ENCODE measurements at regions not wholly inside any gene's neighbourhood (a gene's known extent, or its start where the extent isn't known, plus 50 kb on each side); places are given as distances from the start of the nearest gene placed in this dataset.

GRCh38 chr18:57974585-57975265 lies 69.3 kb upstream of the NEDD4L start:
- Mint-ChIP-seq H3K36me3 (ENCODE audit: low read depth) (no peaks in the 10 kb centered on the region), H3K4me3 (no peak overlapping the region), H3K4me1 (no peaks in the 10 kb centered on the region), H3K27me3 (ENCODE audit: low read depth) (no peaks in the 10 kb centered on the region), H3K9me3 (no peaks in the 10 kb centered on the region), H3K27ac (ENCODE audit: unreplicated experiment) (no peak overlapping the region)
- DNase-seq (ENCODE audit: low read depth, low spot score), result no peak
- no peak for TF ChIP-seq CTCF (conservative IDR thresholded peaks at IDR 0.05)

- no peak for TF ChIP-seq CTCF (conservative IDR thresholded peaks at IDR 0.05)
- H3K9me3 Mint-ChIP-seq, result peaks cover 2% of the 10 kb centered on the region
These were observed 70.1 kb upstream of the NEDD4L start for GRCh38 chr18:57973889-57974288.

GRCh38 chr18:57970356-57971095 lies 73.5 kb upstream of the NEDD4L start:
- no peaks in the 10 kb centered on the region for H3K27me3 Mint-ChIP-seq (ENCODE audit: low read depth)
- no peak overlapping the region for H3K27ac Mint-ChIP-seq (ENCODE audit: unreplicated experiment)
- H3K9me3 Mint-ChIP-seq, result peaks cover 2% of the 10 kb centered on the region
- H3K36me3 Mint-ChIP-seq (ENCODE audit: low read depth), result no peaks in the 10 kb centered on the region
- no peak overlapping the region for H3K4me3 Mint-ChIP-seq
- peak; percentile 46 for TF ChIP-seq CTCF (conservative IDR thresholded peaks at IDR 0.05)
- no peaks in the 10 kb centered on the region for H3K4me1 Mint-ChIP-seq
- DNase-seq (ENCODE audit: low read depth, low spot score), result peak; percentile 4

More at GRCh38 chr18:57973889-57974288, 70.1 kb upstream of the NEDD4L start:
- Mint-ChIP-seq H3K27ac (ENCODE audit: unreplicated experiment) (no peak overlapping the region), H3K4me1 (no peaks in the 10 kb centered on the region), H3K36me3 (ENCODE audit: low read depth) (no peaks in the 10 kb centered on the region), H3K4me3 (no peak overlapping the region), H3K27me3 (ENCODE audit: low read depth) (no peaks in the 10 kb centered on the region)
- no peak for DNase-seq (ENCODE audit: low read depth, low spot score)

- Mint-ChIP-seq H3K4me3 (no peak overlapping the region), H3K4me1 (no peaks in the 10 kb centered on the region), H3K27ac (ENCODE audit: unreplicated experiment) (no peak overlapping the region), H3K36me3 (ENCODE audit: low read depth) (no peaks in the 10 kb centered on the region), H3K27me3 (ENCODE audit: low read depth) (no peaks in the 10 kb centered on the region), H3K9me3 (peaks cover 2% of the 10 kb centered on the region)
- DNase-seq (ENCODE audit: low read depth, low spot score), result no peak
- TF ChIP-seq CTCF (conservative IDR thresholded peaks at IDR 0.05), result no peak
These were observed 74.2 kb upstream of the NEDD4L start for GRCh38 chr18:57969824-57970223.

GRCh38 chr18:57965246-57965645 lies 78.8 kb upstream of the NEDD4L start:
- H3K9me3 Mint-ChIP-seq, result peaks cover 2% of the 10 kb centered on the region
- H3K4me1 Mint-ChIP-seq, result no peaks in the 10 kb centered on the region
- no peaks in the 10 kb centered on the region for H3K27me3 Mint-ChIP-seq (ENCODE audit: low read depth)
- H3K4me3 Mint-ChIP-seq, result no peak overlapping the region
- DNase-seq (ENCODE audit: low read depth, low spot score), result no peak
- H3K27ac Mint-ChIP-seq (ENCODE audit: unreplicated experiment), result no peak overlapping the region
- no peak for TF ChIP-seq CTCF (conservative IDR thresholded peaks at IDR 0.05)
- no peaks in the 10 kb centered on the region for H3K36me3 Mint-ChIP-seq (ENCODE audit: low read depth)

All from neural crest cell (in vitro differentiated cells).